ENCODE measurements at regions not wholly inside any gene's neighbourhood (a gene's known extent, or its start where the extent isn't known, plus 50 kb on each side); places are given as distances from the start of the nearest gene placed in this dataset.

- peaks cover 11% of the 10 kb centered on the region for H3K9me3 Mint-ChIP-seq
- Histone ChIP-seq H3K4me2 (no peak overlapping the region), H3K4me1 (peaks cover 10% of the 10 kb centered on the region), H3K27me3 (no peaks in the 10 kb centered on the region), H3K9ac (no peak overlapping the region), H3K36me3 (no peaks in the 10 kb centered on the region), H4K20me1 (ENCODE audit: low read depth) (no peaks in the 10 kb centered on the region), H3K27ac (no peak overlapping the region), H3K9me3 (ENCODE audit: low read depth) (no peaks in the 10 kb centered on the region), H3K79me2 (ENCODE audit: low read depth) (no peaks in the 10 kb centered on the region), H3F3A (ENCODE audit: low read depth) (no peaks in the 10 kb centered on the region), H2AFZ (replicated peaks) (no peak overlapping the region), H3K4me3 (no peak overlapping the region)
- peaks cover 3% of the 10 kb centered on the region for H3K36me3 Mint-ChIP-seq
- TF ChIP-seq EZH2phosphoT487 (IDR thresholded peaks at IDR 0.05), result no peak
- TF ChIP-seq EZH2 (IDR thresholded peaks at IDR 0.05), result no peak
- no peak for TF ChIP-seq CTCF (IDR thresholded peaks at IDR 0.05)
- no peak overlapping the region for H3K27ac Mint-ChIP-seq
- H3K4me3 Mint-ChIP-seq, result no peak overlapping the region
- peaks cover 2% of the 10 kb centered on the region for H3K27me3 Mint-ChIP-seq (ENCODE audit: insufficient read depth, low read depth)
- peaks cover 33% of the 10 kb centered on the region for H3K4me1 Mint-ChIP-seq
- DNase-seq (ENCODE audit: low spot score), result no peak
Observed at GRCh38 chr2:4404363-4404762, 701.0 kb downstream of the DCDC2C start.

DNA sequence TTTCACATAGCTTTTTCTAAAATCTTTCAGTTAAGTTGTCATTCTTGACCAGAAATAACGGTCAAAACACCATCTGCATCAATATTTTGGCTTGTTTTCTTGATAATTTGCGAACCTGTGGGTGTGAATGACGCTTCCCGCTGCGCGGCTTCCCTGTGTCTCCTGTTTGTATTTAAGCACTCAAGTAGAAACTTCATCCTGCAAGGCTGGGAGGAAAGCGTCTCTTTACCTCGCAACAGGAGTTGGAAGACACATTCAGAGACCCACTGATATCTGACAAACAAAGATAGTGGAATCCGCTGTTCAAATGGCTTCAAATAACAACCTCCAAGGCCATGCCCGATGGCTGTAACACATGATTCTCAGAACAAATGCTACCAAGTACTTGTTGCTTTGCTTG, 704.9 kb downstream of the DCDC2C start:
- peaks cover 2% of the 10 kb centered on the region for H3K27me3 Mint-ChIP-seq (ENCODE audit: insufficient read depth, low read depth)
- Histone ChIP-seq H3K27ac (no peak overlapping the region), H2AFZ (replicated peaks) (no peak overlapping the region), H3K9me3 (ENCODE audit: low read depth) (no peaks in the 10 kb centered on the region), H3K79me2 (ENCODE audit: low read depth) (no peaks in the 10 kb centered on the region), H3K4me1 (peaks cover 10% of the 10 kb centered on the region), H3K9ac (no peak overlapping the region), H3F3A (ENCODE audit: low read depth) (no peaks in the 10 kb centered on the region), H3K27me3 (no peaks in the 10 kb centered on the region), H3K4me3 (no peak overlapping the region), H3K4me2 (no peak overlapping the region), H4K20me1 (ENCODE audit: low read depth) (no peaks in the 10 kb centered on the region), H3K36me3 (no peaks in the 10 kb centered on the region)
- no peak for TF ChIP-seq CTCF (IDR thresholded peaks at IDR 0.05)
- TF ChIP-seq EZH2 (IDR thresholded peaks at IDR 0.05), result no peak
- TF ChIP-seq EZH2phosphoT487 (IDR thresholded peaks at IDR 0.05), result no peak
- peaks cover 7% of the 10 kb centered on the region for H3K9me3 Mint-ChIP-seq
- H3K4me3 Mint-ChIP-seq, result no peak overlapping the region
- H3K4me1 Mint-ChIP-seq, result peaks cover 35% of the 10 kb centered on the region
- H3K36me3 Mint-ChIP-seq, result no peaks in the 10 kb centered on the region
- H3K27ac Mint-ChIP-seq, result peak overlapping the region; percentile 82
- peak; percentile 68 for DNase-seq (ENCODE audit: low spot score)

DNA sequence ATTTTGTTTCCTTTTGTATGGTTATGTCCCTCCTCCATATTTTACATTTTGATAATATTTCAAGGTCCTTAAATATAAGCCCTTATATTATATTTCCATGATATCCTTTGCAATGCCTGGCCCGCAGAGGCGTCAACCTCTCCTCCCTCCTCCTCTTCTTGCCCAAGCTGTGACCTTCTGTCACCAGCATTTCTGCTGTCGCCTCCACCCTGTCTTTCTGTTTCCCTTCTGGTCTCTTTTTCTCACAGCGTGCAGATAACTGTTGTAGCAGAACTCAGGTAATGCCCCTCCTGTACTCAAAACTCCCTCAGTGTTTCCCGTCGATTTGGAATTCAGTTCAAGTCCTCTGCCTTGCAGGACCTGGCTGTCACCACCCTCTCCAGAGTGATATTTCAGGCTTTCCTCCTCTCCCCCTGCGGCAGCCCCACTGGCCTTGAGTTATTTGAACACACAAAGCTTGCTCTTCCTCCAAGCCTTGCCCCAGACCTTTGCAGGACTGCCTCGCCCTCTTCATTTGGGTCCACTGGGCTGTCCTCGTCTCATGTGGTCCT, 709.3 kb downstream of the DCDC2C start:
- Histone ChIP-seq H3K27me3 (no peaks in the 10 kb centered on the region), H3K36me3 (no peaks in the 10 kb centered on the region), H3K4me3 (no peak overlapping the region), H3K79me2 (ENCODE audit: low read depth) (no peaks in the 10 kb centered on the region), H3K9me3 (ENCODE audit: low read depth) (no peaks in the 10 kb centered on the region), H3F3A (ENCODE audit: low read depth) (no peaks in the 10 kb centered on the region), H2AFZ (replicated peaks) (peak overlapping the region; percentile 57), H4K20me1 (ENCODE audit: low read depth) (no peaks in the 10 kb centered on the region), H3K4me2 (no peak overlapping the region), H3K9ac (no peak overlapping the region), H3K4me1 (peaks cover 10% of the 10 kb centered on the region), H3K27ac (no peak overlapping the region)
- Mint-ChIP-seq H3K27me3 (ENCODE audit: insufficient read depth, low read depth) (no peaks in the 10 kb centered on the region), H3K4me3 (no peak overlapping the region), H3K4me1 (peaks cover 18% of the 10 kb centered on the region), H3K9me3 (peaks cover 7% of the 10 kb centered on the region), H3K27ac (no peak overlapping the region), H3K36me3 (no peaks in the 10 kb centered on the region)
- DNase-seq (ENCODE audit: low spot score), result no peak
- TF ChIP-seq EZH2 (IDR thresholded peaks at IDR 0.05) (no peak), CTCF (IDR thresholded peaks at IDR 0.05) (no peak), EZH2phosphoT487 (IDR thresholded peaks at IDR 0.05) (no peak)

Measured in neural progenitor cell (in vitro differentiated cells).